Glutamatergic neuron (in vitro differentiated cells): ENCODE measurements at regions not wholly inside any gene's neighbourhood (a gene's known extent, or its start where the extent isn't known, plus 50 kb on each side); places are given as distances from the start of the nearest gene placed in this dataset.

Experiments used
- DNase-seq: peaks from one replicate; pipeline ENCODE4 v3.0.0; 2022
- H3K27ac Mint-ChIP-seq: one replicate; pipeline ENCODE4 v1.8.0; 2020; ENCODE audit warnings: mild to moderate bottlenecking, mixed read lengths, inconsistent platforms; ENCODE audit not compliant: unreplicated experiment
- H3K27me3 Mint-ChIP-seq: one replicate; pipeline ENCODE4 v1.8.0; 2020; ENCODE audit warnings: mild to moderate bottlenecking, moderate library complexity, mixed read lengths, inconsistent platforms; ENCODE audit not compliant: unreplicated experiment
- H3K36me3 Mint-ChIP-seq: one replicate; pipeline ENCODE4 v1.8.0; 2020; ENCODE audit warnings: mild to moderate bottlenecking, mixed read lengths, inconsistent platforms; ENCODE audit not compliant: unreplicated experiment
- H3K4me1 Mint-ChIP-seq: one replicate; pipeline ENCODE4 v1.8.0; 2020; ENCODE audit warnings: mild to moderate bottlenecking, low read depth, mixed read lengths, inconsistent platforms; ENCODE audit not compliant: unreplicated experiment
- H3K4me3 Mint-ChIP-seq: one replicate; pipeline ENCODE4 v1.8.0; 2020; ENCODE audit warnings: mild to moderate bottlenecking, mixed read lengths, inconsistent platforms; ENCODE audit not compliant: unreplicated experiment
- H3K9me3 Mint-ChIP-seq: one replicate; pipeline ENCODE4 v1.8.0; 2020; ENCODE audit warnings: mild to moderate bottlenecking, moderate library complexity, mixed read lengths, inconsistent platforms; ENCODE audit not compliant: unreplicated experiment
- TF ChIP-seq, protein P1 (sequence below): fragments of 200-600 bp; sonication (generic); IDR thresholded peaks from one replicate; pipeline ENCODE4 v1.5.0; 2021; ENCODE audit not compliant: partially characterized antibody, unreplicated experiment

DNA sequence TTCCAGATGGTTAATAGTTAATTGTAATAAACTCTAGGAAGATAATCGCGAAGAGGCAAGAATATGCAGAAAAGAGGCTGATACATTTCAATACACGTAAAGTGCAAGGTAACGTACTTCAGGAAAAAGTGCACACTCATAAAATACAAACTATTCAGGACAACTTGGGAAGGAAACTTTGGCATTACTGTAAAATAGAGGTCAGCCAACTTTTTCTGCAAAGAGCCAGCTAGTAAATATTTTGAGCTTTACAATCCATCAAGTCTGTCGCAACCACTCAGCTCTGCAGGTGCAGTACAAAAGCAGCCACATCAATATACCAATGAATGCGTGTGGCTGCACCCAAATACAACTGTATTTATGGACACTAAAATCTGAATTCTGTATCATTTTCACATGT lies 51.6 kb upstream of the THUMPD3 start:
- Mint-ChIP-seq H3K4me1 (no peaks in the 10 kb centered on the region), H3K27ac (no peak overlapping the region), H3K4me3 (no peak overlapping the region), H3K9me3 (no peaks in the 10 kb centered on the region), H3K27me3 (peaks cover 7% of the 10 kb centered on the region), H3K36me3 (peaks cover 5% of the 10 kb centered on the region)
- TF ChIP-seq, protein P1, sequence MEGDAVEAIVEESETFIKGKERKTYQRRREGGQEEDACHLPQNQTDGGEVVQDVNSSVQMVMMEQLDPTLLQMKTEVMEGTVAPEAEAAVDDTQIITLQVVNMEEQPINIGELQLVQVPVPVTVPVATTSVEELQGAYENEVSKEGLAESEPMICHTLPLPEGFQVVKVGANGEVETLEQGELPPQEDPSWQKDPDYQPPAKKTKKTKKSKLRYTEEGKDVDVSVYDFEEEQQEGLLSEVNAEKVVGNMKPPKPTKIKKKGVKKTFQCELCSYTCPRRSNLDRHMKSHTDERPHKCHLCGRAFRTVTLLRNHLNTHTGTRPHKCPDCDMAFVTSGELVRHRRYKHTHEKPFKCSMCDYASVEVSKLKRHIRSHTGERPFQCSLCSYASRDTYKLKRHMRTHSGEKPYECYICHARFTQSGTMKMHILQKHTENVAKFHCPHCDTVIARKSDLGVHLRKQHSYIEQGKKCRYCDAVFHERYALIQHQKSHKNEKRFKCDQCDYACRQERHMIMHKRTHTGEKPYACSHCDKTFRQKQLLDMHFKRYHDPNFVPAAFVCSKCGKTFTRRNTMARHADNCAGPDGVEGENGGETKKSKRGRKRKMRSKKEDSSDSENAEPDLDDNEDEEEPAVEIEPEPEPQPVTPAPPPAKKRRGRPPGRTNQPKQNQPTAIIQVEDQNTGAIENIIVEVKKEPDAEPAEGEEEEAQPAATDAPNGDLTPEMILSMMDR, result no peak
- DNase-seq, result no peak
